ENCODE measurements at regions not wholly inside any gene's neighbourhood (a gene's known extent, or its start where the extent isn't known, plus 50 kb on each side); places are given as distances from the start of the nearest gene placed in this dataset.

GRCh38 chr5:24141046-24141445 lies 503.7 kb downstream of the CDH10 start:
- TF ChIP-seq ZNF484 (CRISPR knock-in tag; IDR thresholded peaks at IDR 0.05; ENCODE audit: borderline replicate concordance, low read depth) (no peak), ZNF775 (CRISPR knock-in tag; IDR thresholded peaks at IDR 0.05; ENCODE audit: borderline replicate concordance) (no peak), SRSF9 (IDR thresholded peaks at IDR 0.05; ENCODE audit: borderline replicate concordance, insufficient read depth, low read depth, low read length, poor library complexity, severe bottlenecking) (no peak), ZNF446 (CRISPR knock-in tag; IDR thresholded peaks at IDR 0.05) (no peak), MXD1 (CRISPR knock-in tag; IDR thresholded peaks at IDR 0.05) (no peak), SMARCE1 (IDR thresholded peaks at IDR 0.05; ENCODE audit: borderline replicate concordance) (no peak), HOXA3 (CRISPR knock-in tag; IDR thresholded peaks at IDR 0.05) (no peak), HOXD1 (CRISPR knock-in tag; IDR thresholded peaks at IDR 0.05) (no peak)
- FAIRE-seq, result no peak
- WGBS (ENCODE audit: low lambda C conversion rate), result 5% methylated on average over 3 of the region's 3 CpGs

GRCh38 chr5:24142341-24142740 lies 502.4 kb downstream of the CDH10 start:
- ATAC-seq (no peak), DNase-seq (ENCODE audit: low spot score) (no peak), FAIRE-seq (no peak)
- H4K20me1 ChIP-seq (ENCODE audit: insufficient read depth, low read length), result no peaks in the 10 kb centered on the region
- H3K9ac ChIP-seq (ENCODE audit: insufficient read depth, low read depth, low read length), result no peak overlapping the region
- H3K9me3 ChIP-seq (ENCODE audit: low read length), result no peaks in the 10 kb centered on the region; the same call in 1 of the 2 replicates
- H3K27me3 ChIP-seq (ENCODE audit: control insufficient read depth in 1 of 2, insufficient read depth in 2 of 2, low read length in 2 of 2), result no peaks in the 10 kb centered on the region
- WGBS (ENCODE audit: low lambda C conversion rate), result 7% methylated on average over 2 of the region's 2 CpGs
- in situ Hi-C loops (cut with HindIII; ENCODE audit: extremely low pct_ligation_motif_present, low pct_unique_long_range_greater_than_20kb), result no loop called here
- H3K79me2 ChIP-seq (ENCODE audit: insufficient read depth, low read length), result no peaks in the 10 kb centered on the region
- H3K4me1 ChIP-seq (ENCODE audit: insufficient read depth, low read length), result no peaks in the 10 kb centered on the region
- H2AFZ ChIP-seq (ENCODE audit: low read length), result no peak overlapping the region
- no peak overlapping the region for H3K4me3 ChIP-seq (replicated peaks in 1 of 3; ENCODE audit: insufficient read depth in 1 of 3, low read depth in 2 of 3, low read length in 3 of 3)
- POLR2A ChIA-PET, result no interaction called here
- no TSS peak for BruUV-seq (replicated peaks)
- no peak overlapping the region for H3K27ac ChIP-seq (ENCODE audit: extremely low read length, insufficient read depth, low read length)
- intact Hi-C loops (cut with micrococcal nuclease; ENCODE audit: unreplicated experiment), result no loop called here
- CTCF ChIA-PET (ENCODE audit: low intra/inter-chr PET ratio, low total read pairs), result no interaction called here
- H3K36me3 ChIP-seq (replicated peaks in 1 of 2; ENCODE audit: control insufficient read depth in 1 of 2, insufficient read depth in 2 of 2, low read length in 2 of 2), result no peaks in the 10 kb centered on the region
- no peak overlapping the region for H3K4me2 ChIP-seq (ENCODE audit: low read depth, low read length)
- TF ChIP-seq ZBTB8A (CRISPR knock-in tag; IDR thresholded peaks at IDR 0.05; ENCODE audit: borderline replicate concordance, low read depth) (no peak), CREM (IDR thresholded peaks at IDR 0.05) (no peak), CREM (CRISPR knock-in tag; IDR thresholded peaks at IDR 0.05) (no peak), CCDC6 (CRISPR knock-in tag; IDR thresholded peaks at IDR 0.05) (no peak), NFE2 (CRISPR knock-in tag; IDR thresholded peaks at IDR 0.05) (no peak), USF2 (IDR thresholded peaks at IDR 0.05; ENCODE audit: low read depth, low read length) (no peak), USF2 (CRISPR knock-in tag; IDR thresholded peaks at IDR 0.05; ENCODE audit: borderline replicate concordance) (no peak), RARA (CRISPR knock-in tag; IDR thresholded peaks at IDR 0.05) (no peak), WIZ (CRISPR knock-in tag; IDR thresholded peaks at IDR 0.05) (no peak), SNAI1 (CRISPR knock-in tag; IDR thresholded peaks at IDR 0.05; ENCODE audit: borderline replicate concordance) (no peak), PLRG1 (conservative IDR thresholded peaks at IDR 0.05) (no peak), TMF1 (CRISPR knock-in tag; IDR thresholded peaks at IDR 0.05; ENCODE audit: low read depth) (no peak), ZNF124 (CRISPR knock-in tag; IDR thresholded peaks at IDR 0.05) (no peak)

More at GRCh38 chr5:24141046-24141445, 503.7 kb downstream of the CDH10 start:
- CTCF ChIA-PET (ENCODE audit: low intra/inter-chr PET ratio, low total read pairs), result no interaction called here
- Histone ChIP-seq H3K27me3 (ENCODE audit: control insufficient read depth in 1 of 2, insufficient read depth in 2 of 2, low read length in 2 of 2) (no peaks in the 10 kb centered on the region), H3K9me3 (ENCODE audit: low read length) (no peaks in the 10 kb centered on the region; the same call in 1 of the 2 replicates), H4K20me1 (ENCODE audit: insufficient read depth, low read length) (no peaks in the 10 kb centered on the region), H3K4me2 (ENCODE audit: low read depth, low read length) (no peak overlapping the region), H3K79me2 (ENCODE audit: insufficient read depth, low read length) (no peaks in the 10 kb centered on the region), H3K27ac (ENCODE audit: extremely low read length, insufficient read depth, low read length) (no peak overlapping the region), H3K36me3 (replicated peaks in 1 of 2; ENCODE audit: control insufficient read depth in 1 of 2, insufficient read depth in 2 of 2, low read length in 2 of 2) (no peaks in the 10 kb centered on the region), H3K4me1 (ENCODE audit: insufficient read depth, low read length) (no peaks in the 10 kb centered on the region), H3K4me3 (replicated peaks in 1 of 3; ENCODE audit: insufficient read depth in 1 of 3, low read depth in 2 of 3, low read length in 3 of 3) (no peak overlapping the region), H2AFZ (ENCODE audit: low read length) (no peak overlapping the region), H3K9ac (ENCODE audit: insufficient read depth, low read depth, low read length) (no peak overlapping the region)
- POLR2A ChIA-PET, result no interaction called here
- intact Hi-C loops (cut with micrococcal nuclease; ENCODE audit: unreplicated experiment), result no loop called here
- in situ Hi-C loops (cut with HindIII; ENCODE audit: extremely low pct_ligation_motif_present, low pct_unique_long_range_greater_than_20kb), result no loop called here
- ATAC-seq (no peak), DNase-seq (ENCODE audit: low spot score) (no peak)
- no TSS peak for BruUV-seq (replicated peaks)

Measured in HepG2 (cell line).